RPMI7951 (cell line): ENCODE measurements at regions not wholly inside any gene's neighbourhood (a gene's known extent, or its start where the extent isn't known, plus 50 kb on each side); places are given as distances from the start of the nearest gene placed in this dataset.
"Not testable (repeated sequence)": the region's sequence is repeated elsewhere in the genome, so short reads cannot be mapped to it uniquely, and the experiment has no call there.

ENCODE experiments used
- DNase-seq: peaks from one replicate; pipeline ENCODE4 v3.0.0-alpha.2; 2012; ENCODE audit warnings: low read depth

GRCh38 chr6:103797738-103798137, 1062.0 kb downstream of the HACE1 start:
- no peak for DNase-seq

- DNase-seq: no peak
Measured at GRCh38 chr6:103791458-103791857, 1068.3 kb downstream of the HACE1 start.

- no peak for DNase-seq
Measured at GRCh38 chr6:103784117-103784516, 1075.6 kb downstream of the HACE1 start.

DNA sequence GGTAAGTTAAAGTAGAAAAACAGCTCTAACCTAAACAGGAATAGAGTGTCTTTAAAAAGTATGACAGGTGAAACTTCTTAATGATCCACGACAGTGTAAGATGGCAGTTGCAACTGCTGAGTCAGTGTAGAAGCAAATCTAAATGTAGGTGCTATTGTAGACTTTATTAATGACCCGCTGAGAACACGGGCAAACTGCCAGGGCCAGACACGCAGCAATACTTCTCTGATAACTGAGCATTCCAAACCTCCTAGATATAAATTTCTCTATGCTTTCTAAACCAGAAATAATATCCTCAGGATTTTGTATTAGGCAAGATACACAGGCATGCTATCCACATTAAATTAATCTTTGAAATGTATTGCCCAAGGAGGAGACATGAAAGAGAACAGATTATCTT, 1076.4 kb downstream of the HACE1 start:
- DNase-seq: no peak

DNA sequence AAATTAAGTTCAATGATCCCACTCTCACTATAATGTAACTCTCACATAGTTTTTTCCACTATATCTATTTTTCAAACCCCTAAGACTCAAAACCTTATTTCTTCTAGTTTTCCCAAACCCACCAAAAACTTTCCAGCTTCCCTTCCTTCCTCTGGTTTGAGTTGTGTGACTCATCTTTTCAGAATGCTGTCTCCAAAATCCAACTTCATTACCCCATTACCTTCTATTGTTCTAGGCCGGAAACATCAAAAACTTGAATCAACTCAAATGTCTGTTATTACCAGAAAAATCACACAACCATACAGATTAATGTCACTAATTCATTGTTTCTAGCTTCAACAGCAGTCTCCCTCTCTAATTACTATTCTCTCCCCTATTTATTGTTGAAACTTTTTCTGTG, 1090.3 kb downstream of the HACE1 start:
- DNase-seq: no peak

GRCh38 chr6:103750603-103751002, 1109.1 kb downstream of the HACE1 start:
- DNase-seq: no peak

DNA sequence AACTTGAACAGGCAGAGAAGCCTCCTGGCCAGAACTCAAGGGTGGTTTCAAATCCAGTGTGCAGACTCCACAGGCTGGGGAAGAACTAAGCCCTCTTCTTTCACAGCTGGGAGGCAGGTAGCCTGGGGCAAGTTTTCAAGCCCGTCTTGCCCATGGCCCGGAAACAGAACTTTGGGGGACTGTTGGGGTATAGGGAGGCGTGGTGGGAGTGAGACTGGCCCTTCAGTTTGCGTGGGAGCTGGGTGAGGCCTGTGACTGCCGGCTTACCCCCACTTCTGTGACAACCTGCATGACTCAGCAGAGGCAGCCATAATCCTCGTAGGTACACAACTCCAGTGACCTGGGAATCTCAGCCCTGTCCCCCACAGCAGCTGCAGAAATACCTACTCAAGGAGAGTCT, 1125.7 kb downstream of the HACE1 start:
- DNase-seq: no peak

DNA sequence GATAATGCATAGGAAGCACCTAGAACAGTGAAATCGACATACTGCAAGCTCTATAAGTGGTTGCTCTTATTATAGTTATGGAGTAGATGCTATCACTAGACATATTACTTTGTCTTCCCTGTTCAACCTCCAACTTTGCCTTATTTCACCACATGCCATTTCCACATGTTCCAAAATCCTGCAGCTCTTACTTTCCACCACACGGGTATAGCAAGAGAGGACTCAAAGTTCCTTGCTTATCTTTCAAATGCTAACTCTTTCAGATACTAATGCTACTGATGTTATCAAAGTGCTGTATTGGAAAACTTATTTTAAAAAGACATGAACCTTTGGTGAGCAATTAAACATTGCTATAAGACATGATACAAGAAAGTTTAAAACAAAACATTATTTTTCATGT, 1130.1 kb downstream of the HACE1 start:
- DNase-seq: no peak

DNA sequence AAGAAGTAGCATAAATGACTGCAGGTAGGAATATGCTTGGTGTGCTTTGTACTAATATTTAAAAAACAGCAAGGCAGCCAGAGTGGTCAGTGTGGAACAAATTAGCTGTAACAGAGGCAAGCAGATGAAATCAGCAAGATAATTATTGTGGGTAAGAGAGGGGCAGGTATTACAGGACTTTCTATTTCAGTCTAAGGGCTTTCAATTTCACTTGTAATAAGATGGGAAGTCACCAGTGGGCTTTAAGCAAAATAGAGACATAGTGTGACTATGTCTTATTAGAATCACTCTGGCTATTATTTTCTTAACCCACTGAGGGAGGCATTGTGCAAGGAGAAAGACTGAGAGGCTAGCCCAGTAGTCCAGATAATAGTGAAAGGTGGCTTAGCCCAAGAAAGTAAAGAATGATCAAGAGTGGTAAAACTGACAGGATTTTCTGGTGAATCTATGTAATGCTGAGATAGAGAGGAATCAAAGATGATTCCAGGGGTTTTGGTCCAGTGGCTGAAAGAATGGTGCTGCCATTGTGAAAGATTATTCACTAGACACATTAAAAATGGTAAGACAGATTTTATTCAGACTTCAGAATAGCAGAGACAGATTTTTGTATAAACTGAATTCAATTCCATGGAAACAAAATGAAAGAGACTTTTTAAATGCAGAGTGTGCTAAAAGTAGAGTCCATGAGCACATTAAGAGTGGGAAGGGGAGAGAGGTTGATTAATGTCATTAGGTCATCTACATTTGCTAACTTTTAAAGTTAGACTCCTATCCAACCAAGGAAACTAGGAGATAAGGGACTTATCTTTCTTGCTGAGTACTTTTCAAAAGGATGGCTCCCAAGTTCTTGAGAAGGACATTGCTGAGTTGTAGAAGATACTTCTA, 1136.0 kb downstream of the HACE1 start:
- DNase-seq: no peak

DNA sequence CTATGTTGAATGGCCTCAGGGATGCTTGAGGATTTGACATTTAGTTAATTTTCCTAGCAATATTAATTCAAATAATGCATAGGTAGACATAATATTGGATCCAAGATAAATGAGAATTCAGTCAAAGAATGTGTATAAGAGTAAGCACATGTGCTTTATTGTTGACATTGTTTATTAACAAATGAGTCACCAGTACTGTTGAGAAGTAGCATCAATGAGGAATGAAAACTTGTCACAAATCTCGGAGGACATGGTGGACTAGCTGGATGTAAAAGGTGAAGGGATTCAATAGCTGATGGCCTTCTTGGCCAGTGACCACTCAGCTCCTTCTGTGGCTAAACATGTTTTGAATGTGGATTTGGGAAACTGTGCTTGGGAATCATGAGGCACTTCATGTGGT, 1137.0 kb downstream of the HACE1 start:
- DNase-seq: no peak

DNA sequence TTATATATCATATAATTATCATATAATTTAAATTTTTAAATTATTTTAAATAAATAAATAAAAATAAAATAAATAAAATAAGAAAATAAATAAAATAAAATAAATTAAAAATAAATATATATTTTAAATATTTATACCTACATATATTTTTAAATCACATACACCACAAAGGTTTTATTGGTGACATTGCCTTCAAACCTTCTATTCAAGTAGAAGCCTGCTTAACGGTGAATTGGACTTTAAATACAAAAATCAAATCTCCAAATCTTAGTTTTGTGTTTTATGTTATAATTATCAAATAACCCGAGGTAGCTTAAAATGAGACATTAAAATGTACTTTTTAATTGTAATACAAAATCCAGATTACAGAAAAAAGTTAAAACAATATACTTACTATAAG, 1137.8 kb downstream of the HACE1 start:
- no peak for DNase-seq

GRCh38 chr6:103720393-103720792, 1139.3 kb downstream of the HACE1 start:
- DNase-seq: no peak

GRCh38 chr6:103719545-103719944, 1140.2 kb downstream of the HACE1 start:
- DNase-seq: no peak

DNA sequence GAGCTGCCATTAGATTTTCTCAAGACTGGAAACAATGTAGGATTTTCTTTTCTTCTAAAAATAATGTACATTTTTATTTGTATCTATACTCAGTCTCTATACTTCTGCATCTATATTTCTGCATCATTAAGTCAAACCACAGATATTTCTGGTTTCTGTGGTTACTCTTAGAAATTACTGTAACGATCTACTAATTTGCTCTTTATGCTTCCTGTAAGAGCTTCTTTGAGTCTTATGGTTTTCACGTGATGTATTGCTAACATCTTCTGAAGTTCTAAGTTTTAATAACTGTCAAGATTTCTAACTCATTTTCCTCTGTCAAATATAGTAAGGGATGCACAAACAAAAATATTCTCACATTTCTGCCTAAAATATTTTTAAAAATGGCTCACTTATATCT, 1144.5 kb downstream of the HACE1 start:
- no peak for DNase-seq

DNA sequence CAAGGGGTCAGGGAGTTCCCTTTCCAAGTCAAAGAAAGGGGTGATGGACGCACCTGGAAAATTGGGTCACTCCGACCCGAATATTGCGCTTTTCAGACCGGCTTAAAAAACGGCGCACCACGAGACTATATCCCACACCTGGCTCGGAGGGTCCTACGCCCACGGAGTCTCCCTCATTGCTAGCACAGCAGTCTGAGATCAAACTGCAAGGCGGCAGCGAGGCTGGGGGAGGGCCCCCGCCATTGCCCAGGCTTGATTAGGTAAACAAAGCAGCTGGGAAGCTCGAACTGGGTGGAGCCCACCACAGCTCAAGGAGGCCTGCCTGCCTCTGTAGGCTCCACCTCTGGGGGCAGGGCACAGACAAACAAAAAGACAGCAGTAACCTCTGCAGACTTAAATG, 1150.5 kb downstream of the HACE1 start:
- DNase-seq: not testable (repeated sequence)

DNA sequence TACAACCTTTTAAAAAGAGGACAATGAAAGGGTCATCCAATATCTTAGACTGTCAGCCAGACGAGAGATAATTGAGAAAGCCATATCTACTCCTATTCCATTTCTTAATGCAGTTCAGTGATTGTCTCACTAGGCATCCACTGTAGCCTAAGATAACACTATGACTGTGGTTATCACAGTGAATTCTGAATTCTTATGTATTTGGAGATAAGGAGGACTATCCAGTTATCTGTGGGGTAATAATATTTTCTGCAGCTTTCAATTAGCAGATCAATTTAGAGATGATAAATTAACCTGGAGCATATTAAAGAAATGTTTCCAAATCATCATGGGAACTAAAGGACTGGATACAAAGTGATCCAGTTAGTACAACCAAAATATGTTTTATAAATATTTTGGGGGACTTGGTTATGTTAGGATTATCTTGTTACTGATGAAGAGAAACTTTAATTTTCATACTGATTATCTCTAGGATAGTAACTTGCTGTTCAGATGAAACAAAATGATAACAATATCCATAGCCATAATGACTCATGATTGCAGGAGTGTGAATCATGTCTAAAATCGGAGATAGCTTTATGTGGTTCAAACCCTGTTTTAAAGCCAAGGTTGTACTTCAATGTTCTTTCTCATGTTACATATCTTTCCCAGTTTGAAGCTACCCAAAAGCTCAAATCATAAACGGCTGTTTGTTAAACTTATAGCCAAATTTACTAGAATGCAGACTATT, 1152.0 kb downstream of the HACE1 start:
- no peak for DNase-seq

- no peak for DNase-seq
Measured at GRCh38 chr6:103699769-103700168, 1160.0 kb downstream of the HACE1 start.

DNA sequence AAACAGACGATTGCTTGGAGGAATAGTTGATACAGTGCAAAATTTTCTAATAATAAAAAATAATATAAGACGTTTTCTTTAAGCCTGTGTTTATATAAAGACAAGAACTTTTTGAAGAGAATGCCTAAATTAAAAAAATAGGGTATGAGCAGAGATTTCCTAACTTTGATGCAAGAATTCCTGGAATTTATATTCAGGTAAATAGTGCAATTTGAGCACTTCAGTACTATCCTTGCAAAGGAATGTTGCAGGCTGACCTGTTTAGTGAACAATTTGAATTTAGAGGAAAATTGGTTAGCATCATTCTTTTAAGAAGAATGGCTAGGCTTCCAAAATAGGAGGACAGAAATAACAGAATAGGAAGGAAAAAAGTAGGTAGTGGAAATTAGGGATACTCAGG, 1172.3 kb downstream of the HACE1 start:
- no peak for DNase-seq

DNA sequence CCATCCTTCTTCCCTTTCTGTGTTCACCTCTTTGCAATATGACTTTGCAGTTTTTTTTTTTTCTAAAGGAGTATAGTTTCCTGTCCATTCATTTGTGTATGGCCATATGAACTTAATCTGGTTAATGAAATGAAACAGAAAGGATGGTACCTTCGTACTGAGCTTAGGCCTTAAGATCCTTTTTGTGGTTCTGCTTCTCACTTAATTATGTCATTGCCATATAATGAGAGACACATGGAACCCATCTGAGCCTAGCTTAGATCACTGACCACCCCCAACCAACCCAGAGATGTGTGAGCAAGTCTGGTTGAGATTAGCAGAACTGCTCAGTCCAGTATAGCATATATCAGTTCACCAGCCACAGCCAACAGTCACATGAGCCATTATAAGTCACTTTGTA, 1179.6 kb downstream of the HACE1 start:
- no peak for DNase-seq

DNA sequence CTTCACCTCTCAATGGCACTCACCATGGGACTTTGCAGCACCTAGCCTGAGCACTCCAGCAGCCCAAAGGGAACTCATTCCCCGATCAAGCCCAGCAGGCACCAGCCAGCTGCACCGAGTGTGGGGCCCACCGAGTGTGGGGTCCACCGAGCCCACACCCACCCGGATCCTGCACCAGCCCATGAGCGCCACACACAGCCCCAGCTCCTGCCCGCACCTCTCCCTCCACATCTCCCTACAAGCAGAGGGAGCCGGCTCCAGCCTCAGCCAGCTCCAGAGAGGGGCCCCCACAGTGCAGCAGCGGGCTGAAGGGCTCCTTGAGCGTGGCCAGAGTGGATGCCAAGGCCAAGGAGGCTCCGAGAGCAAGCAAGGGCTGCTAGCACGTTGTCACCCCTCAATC, 1182.4 kb downstream of the HACE1 start:
- no peak for DNase-seq

- peak; percentile 46 for DNase-seq
Measured at GRCh38 chr6:103675807-103676406, 1183.8 kb downstream of the HACE1 start.

GRCh38 chr6:103674790-103675189, 1184.9 kb downstream of the HACE1 start:
- DNase-seq: no peak

DNA sequence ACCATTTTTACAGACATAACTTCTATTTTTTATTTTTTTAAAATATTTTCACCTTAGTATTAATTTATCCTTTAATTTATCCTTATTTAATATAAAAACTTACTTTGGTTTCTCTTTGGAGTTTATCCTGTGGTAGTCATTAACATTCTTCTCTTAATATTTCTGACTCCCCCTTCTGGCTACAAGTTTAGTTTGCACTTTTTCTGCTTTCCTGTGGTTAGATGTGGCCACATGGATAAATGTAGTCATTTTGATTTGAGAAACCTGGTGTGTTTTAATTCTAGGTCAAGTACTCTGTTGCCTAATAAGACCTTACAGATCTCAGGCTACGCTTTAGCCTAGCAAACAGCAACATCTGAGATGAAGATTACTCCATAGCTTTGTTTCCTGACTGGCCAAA, 1187.5 kb downstream of the HACE1 start:
- DNase-seq: peak; percentile 23
